ENCODE measurements at regions not wholly inside any gene's neighbourhood (a gene's known extent, or its start where the extent isn't known, plus 50 kb on each side); places are given as distances from the start of the nearest gene placed in this dataset.
"Not testable (repeated sequence)": the region's sequence is repeated elsewhere in the genome, so short reads cannot be mapped to it uniquely, and the experiment has no call there.

- H3K4me3 Mint-ChIP-seq = no peak overlapping the region
- ATAC-seq (ENCODE audit: low read depth) (no peak), DNase-seq (no peak)
- POLR2A ChIA-PET = no interaction called here
- no peaks in the 10 kb centered on the region for H3K9me3 Mint-ChIP-seq
- no peaks in the 10 kb centered on the region for H3K27me3 Mint-ChIP-seq
- no peak overlapping the region for H3K27ac Mint-ChIP-seq
- H3K4me1 Mint-ChIP-seq = no peaks in the 10 kb centered on the region
- H3K36me3 Mint-ChIP-seq = no peaks in the 10 kb centered on the region
Measured at GRCh38 chrX:38937400-38937799, 136.1 kb downstream of the MID1IP1 start.

GRCh38 chrX:38937926-38938325 is 136.7 kb downstream of the MID1IP1 start:
- no peak for DNase-seq
- Mint-ChIP-seq H3K27me3 (no peaks in the 10 kb centered on the region), H3K36me3 (no peaks in the 10 kb centered on the region), H3K9me3 (no peaks in the 10 kb centered on the region), H3K4me1 (no peaks in the 10 kb centered on the region), H3K4me3 (no peak overlapping the region), H3K27ac (no peak overlapping the region)
- no peak for ATAC-seq (ENCODE audit: low read depth)
- POLR2A ChIA-PET = no interaction called here

GRCh38 chrX:38939067-38939466 is 137.8 kb downstream of the MID1IP1 start:
- Mint-ChIP-seq H3K27ac (no peak overlapping the region), H3K27me3 (no peaks in the 10 kb centered on the region), H3K4me3 (no peak overlapping the region), H3K36me3 (no peaks in the 10 kb centered on the region), H3K9me3 (no peaks in the 10 kb centered on the region), H3K4me1 (no peaks in the 10 kb centered on the region)
- POLR2A ChIA-PET = no interaction called here
- DNase-seq = no peak
- ATAC-seq (ENCODE audit: low read depth) = no peak

- no peak for DNase-seq
- Mint-ChIP-seq H3K9me3 (peaks cover 2% of the 10 kb centered on the region), H3K36me3 (no peaks in the 10 kb centered on the region), H3K4me1 (no peaks in the 10 kb centered on the region), H3K4me3 (no peak overlapping the region), H3K27me3 (no peaks in the 10 kb centered on the region), H3K27ac (no peak overlapping the region)
- ATAC-seq (ENCODE audit: low read depth) = no peak
- POLR2A ChIA-PET = no interaction called here
Measured at GRCh38 chrX:38940547-38940946, 139.3 kb downstream of the MID1IP1 start.

GRCh38 chrX:38941675-38942074 is 140.4 kb downstream of the MID1IP1 start:
- no peaks in the 10 kb centered on the region for H3K4me1 Mint-ChIP-seq
- peaks cover 2% of the 10 kb centered on the region for H3K9me3 Mint-ChIP-seq
- no peak overlapping the region for H3K27ac Mint-ChIP-seq
- ATAC-seq (ENCODE audit: low read depth) = no peak
- H3K36me3 Mint-ChIP-seq = no peaks in the 10 kb centered on the region
- POLR2A ChIA-PET = no interaction called here
- DNase-seq = no peak
- no peak overlapping the region for H3K4me3 Mint-ChIP-seq
- H3K27me3 Mint-ChIP-seq = no peaks in the 10 kb centered on the region

GRCh38 chrX:38943120-38943519 is 141.9 kb downstream of the MID1IP1 start:
- Mint-ChIP-seq H3K4me1 (no peaks in the 10 kb centered on the region), H3K4me3 (no peak overlapping the region), H3K27ac (no peak overlapping the region), H3K9me3 (peaks cover 2% of the 10 kb centered on the region), H3K36me3 (no peaks in the 10 kb centered on the region), H3K27me3 (no peaks in the 10 kb centered on the region)
- POLR2A ChIA-PET = no interaction called here
- no peak for ATAC-seq (ENCODE audit: low read depth)
- no peak for DNase-seq

GRCh38 chrX:38948046-38948445 is 146.8 kb downstream of the MID1IP1 start:
- no peak for DNase-seq
- Mint-ChIP-seq H3K4me3 (no peak overlapping the region), H3K27ac (no peak overlapping the region), H3K4me1 (no peaks in the 10 kb centered on the region), H3K9me3 (peaks cover 2% of the 10 kb centered on the region), H3K36me3 (no peaks in the 10 kb centered on the region), H3K27me3 (no peaks in the 10 kb centered on the region)
- ATAC-seq (ENCODE audit: low read depth) = no peak
- POLR2A ChIA-PET = no interaction called here

DNA sequence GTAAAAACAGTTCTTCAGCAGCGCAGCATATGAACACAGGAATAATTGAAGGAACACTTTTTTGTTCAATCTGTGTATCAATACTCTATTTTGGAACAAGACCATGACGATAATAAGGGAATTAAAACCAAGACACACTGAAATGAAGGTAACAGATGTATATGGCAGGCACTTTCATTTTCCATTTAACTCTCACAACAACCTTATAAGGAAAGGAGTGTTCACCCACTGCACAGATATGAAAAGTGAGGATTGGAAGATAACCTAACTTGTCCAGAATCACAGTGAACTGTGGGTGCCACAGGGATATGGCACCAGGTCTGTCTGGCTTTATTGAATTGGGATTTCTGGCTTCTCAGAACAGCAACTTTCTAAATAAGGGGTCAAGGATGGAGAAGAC is 153.3 kb downstream of the MID1IP1 start:
- no peaks in the 10 kb centered on the region for H3K27me3 Mint-ChIP-seq
- H3K4me1 Mint-ChIP-seq = peaks cover 3% of the 10 kb centered on the region
- DNase-seq (no peak), ATAC-seq (ENCODE audit: low read depth) (no peak)
- H3K4me3 Mint-ChIP-seq = no peak overlapping the region
- POLR2A ChIA-PET = no interaction called here
- H3K9me3 Mint-ChIP-seq = peaks cover 2% of the 10 kb centered on the region
- no peak overlapping the region for H3K27ac Mint-ChIP-seq
- H3K36me3 Mint-ChIP-seq = no peaks in the 10 kb centered on the region

DNA sequence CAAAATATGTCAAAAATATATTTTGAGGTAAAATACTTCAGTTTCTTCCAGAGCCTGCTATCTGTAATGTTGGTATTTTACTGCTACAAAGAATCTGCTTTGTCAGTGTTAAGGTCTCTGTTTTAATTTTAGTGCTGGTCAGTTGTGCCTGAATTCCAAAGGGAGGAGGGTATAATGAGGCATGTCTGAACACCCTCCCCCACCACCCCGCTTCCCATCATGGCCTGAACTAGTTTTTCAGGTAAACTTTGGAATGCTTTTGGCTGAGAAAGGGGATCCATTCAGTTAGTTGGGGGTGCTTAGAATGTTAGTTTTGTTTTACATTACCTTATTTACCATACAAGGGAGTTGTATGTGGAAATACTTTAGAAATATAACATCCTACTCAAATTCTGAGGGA is 158.5 kb downstream of the MID1IP1 start:
- Mint-ChIP-seq H3K4me3 (no peak overlapping the region), H3K27me3 (no peaks in the 10 kb centered on the region), H3K9me3 (peaks cover 5% of the 10 kb centered on the region), H3K36me3 (no peaks in the 10 kb centered on the region), H3K27ac (no peak overlapping the region), H3K4me1 (no peaks in the 10 kb centered on the region)
- DNase-seq = no peak
- POLR2A ChIA-PET = no interaction called here
- ATAC-seq (ENCODE audit: low read depth) = no peak

- DNase-seq = no peak
- POLR2A ChIA-PET = no interaction called here
- ATAC-seq (ENCODE audit: low read depth) = no peak
- Mint-ChIP-seq H3K4me1 (no peaks in the 10 kb centered on the region), H3K9me3 (peaks cover 6% of the 10 kb centered on the region), H3K4me3 (no peak overlapping the region), H3K27ac (no peak overlapping the region), H3K27me3 (no peaks in the 10 kb centered on the region), H3K36me3 (no peaks in the 10 kb centered on the region)
Measured at GRCh38 chrX:38960137-38960536, 158.9 kb downstream of the MID1IP1 start.

GRCh38 chrX:38961936-38962335 is 160.7 kb downstream of the MID1IP1 start:
- Mint-ChIP-seq H3K27me3 (no peaks in the 10 kb centered on the region), H3K36me3 (no peaks in the 10 kb centered on the region), H3K4me1 (no peaks in the 10 kb centered on the region), H3K9me3 (peaks cover 8% of the 10 kb centered on the region), H3K27ac (no peak overlapping the region), H3K4me3 (no peak overlapping the region)
- ATAC-seq (ENCODE audit: low read depth) (no peak), DNase-seq (no peak)
- POLR2A ChIA-PET = no interaction called here

- H3K27me3 Mint-ChIP-seq; ATAC-seq (ENCODE audit: low read depth); H3K4me1 Mint-ChIP-seq; H3K9me3 Mint-ChIP-seq; H3K36me3 Mint-ChIP-seq; H3K4me3 Mint-ChIP-seq; H3K27ac Mint-ChIP-seq; POLR2A ChIA-PET; DNase-seq: not testable (repeated sequence)
Measured at GRCh38 chrX:38963244-38963643, 162.0 kb downstream of the MID1IP1 start.

- Mint-ChIP-seq H3K27me3 (no peaks in the 10 kb centered on the region), H3K4me1 (no peaks in the 10 kb centered on the region), H3K36me3 (no peaks in the 10 kb centered on the region), H3K9me3 (peaks cover 8% of the 10 kb centered on the region), H3K27ac (no peak overlapping the region), H3K4me3 (no peak overlapping the region)
- DNase-seq (no peak), ATAC-seq (ENCODE audit: low read depth) (no peak)
- POLR2A ChIA-PET = no interaction called here
Measured at GRCh38 chrX:38965888-38966287, 164.6 kb downstream of the MID1IP1 start.

- no peaks in the 10 kb centered on the region for H3K27me3 Mint-ChIP-seq
- POLR2A ChIA-PET = no interaction called here
- DNase-seq = no peak
Measured at GRCh38 chrX:38968344-38969216, 167.3 kb downstream of the MID1IP1 start.

More at GRCh38 chrX:38968344-38969216, 167.3 kb downstream of the MID1IP1 start:
- no peaks in the 10 kb centered on the region for H3K36me3 Mint-ChIP-seq
- no peak for ATAC-seq (ENCODE audit: low read depth)
- no peaks in the 10 kb centered on the region for H3K4me1 Mint-ChIP-seq
- H3K9me3 Mint-ChIP-seq = peaks cover 8% of the 10 kb centered on the region
- H3K4me3 Mint-ChIP-seq = no peak overlapping the region
- H3K27ac Mint-ChIP-seq = no peak overlapping the region
